ENCODE measurements at regions not wholly inside any gene's neighbourhood (a gene's known extent, or its start where the extent isn't known, plus 50 kb on each side); places are given as distances from the start of the nearest gene placed in this dataset.

DNA sequence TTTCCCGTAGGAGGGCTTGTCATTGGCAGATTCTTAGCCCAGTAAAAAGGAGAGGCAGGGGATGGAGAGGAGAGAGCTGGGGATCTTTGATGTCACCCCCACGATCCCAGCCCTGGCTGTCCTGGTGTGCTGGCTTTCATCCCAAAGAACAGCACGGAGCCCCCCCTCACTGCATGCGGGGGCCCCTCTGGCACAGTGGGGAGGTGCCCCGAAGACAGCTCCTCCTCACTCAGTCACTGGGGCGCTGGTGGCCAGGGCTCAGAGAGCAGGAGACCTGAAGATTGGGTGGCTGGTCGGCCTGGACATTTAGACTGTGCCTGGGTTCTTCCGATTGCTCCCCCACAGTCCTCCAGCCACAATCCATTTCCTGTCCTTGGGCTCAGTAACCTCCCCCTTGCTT, 207.5 kb downstream of the MELK start (continued):
- TF ChIP-seq, protein P1, sequence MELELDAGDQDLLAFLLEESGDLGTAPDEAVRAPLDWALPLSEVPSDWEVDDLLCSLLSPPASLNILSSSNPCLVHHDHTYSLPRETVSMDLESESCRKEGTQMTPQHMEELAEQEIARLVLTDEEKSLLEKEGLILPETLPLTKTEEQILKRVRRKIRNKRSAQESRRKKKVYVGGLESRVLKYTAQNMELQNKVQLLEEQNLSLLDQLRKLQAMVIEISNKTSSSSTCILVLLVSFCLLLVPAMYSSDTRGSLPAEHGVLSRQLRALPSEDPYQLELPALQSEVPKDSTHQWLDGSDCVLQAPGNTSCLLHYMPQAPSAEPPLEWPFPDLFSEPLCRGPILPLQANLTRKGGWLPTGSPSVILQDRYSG (CRISPR knock-in tag; IDR thresholded peaks at IDR 0.05), result no peak
- TF ChIP-seq RXRB (CRISPR knock-in tag; IDR thresholded peaks at IDR 0.05; ENCODE audit: borderline replicate concordance), result no peak

DNA sequence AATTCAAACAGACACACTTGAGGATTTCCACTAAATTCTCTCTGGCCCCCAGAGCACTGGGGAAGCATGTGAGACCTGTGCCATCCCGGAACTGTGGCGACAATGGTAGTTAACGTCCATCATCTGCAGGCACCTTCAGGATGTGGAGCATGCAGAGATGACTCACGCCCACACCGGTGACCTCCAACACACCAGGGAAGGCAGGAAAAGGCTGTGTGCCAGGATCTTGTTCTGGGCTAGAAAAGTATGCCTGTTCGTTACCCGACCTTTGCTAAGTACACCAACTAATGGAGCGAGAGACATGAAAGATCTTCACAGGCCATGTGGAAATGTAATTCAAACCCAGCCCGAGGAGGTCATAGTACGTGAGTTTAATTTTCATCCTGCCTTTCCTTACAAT, 208.8 kb downstream of the MELK start:
- no peak overlapping the region for H3K4me2 ChIP-seq (ENCODE audit: low read depth, low read length)
- POLR2A ChIA-PET, result no interaction called here
- peaks cover 2 to 35% of the 10 kb centered on the region in 2 experiments; a peak in 3 of 5 replicates for H3K27me3 ChIP-seq (ENCODE audit: control insufficient read depth in 1 of 2, insufficient read depth in 2 of 2, low read length in 2 of 2)
- intact Hi-C loops (cut with micrococcal nuclease; ENCODE audit: unreplicated experiment) (loop anchor here (2.0 kb wide), 1 partner anchor 15 kb away; no protein-coding TSS in a partner anchor), in situ Hi-C loops (cut with HindIII; ENCODE audit: extremely low pct_ligation_motif_present, low pct_unique_long_range_greater_than_20kb) (no loop called here)
- CTCF ChIA-PET (ENCODE audit: low intra/inter-chr PET ratio, low total read pairs), result no interaction called here
- H3K9ac ChIP-seq (ENCODE audit: insufficient read depth, low read depth, low read length), result no peak overlapping the region
- H3K4me1 ChIP-seq (ENCODE audit: insufficient read depth, low read length), result no peaks in the 10 kb centered on the region
- no peaks in the 10 kb centered on the region for H3K36me3 ChIP-seq (replicated peaks in 1 of 2; ENCODE audit: control insufficient read depth in 1 of 2, insufficient read depth in 2 of 2, low read length in 2 of 2)
- 2% methylated on average over 10 of the region's 10 CpGs for WGBS (ENCODE audit: low lambda C conversion rate)
- H3K27ac ChIP-seq (ENCODE audit: extremely low read length, insufficient read depth, low read length), result no peak overlapping the region
- H4K20me1 ChIP-seq (ENCODE audit: insufficient read depth, low read length), result no peaks in the 10 kb centered on the region
- no peak for TF ChIP-seq SP4 (CRISPR knock-in tag; IDR thresholded peaks at IDR 0.05)
- TF ChIP-seq, protein P2, sequence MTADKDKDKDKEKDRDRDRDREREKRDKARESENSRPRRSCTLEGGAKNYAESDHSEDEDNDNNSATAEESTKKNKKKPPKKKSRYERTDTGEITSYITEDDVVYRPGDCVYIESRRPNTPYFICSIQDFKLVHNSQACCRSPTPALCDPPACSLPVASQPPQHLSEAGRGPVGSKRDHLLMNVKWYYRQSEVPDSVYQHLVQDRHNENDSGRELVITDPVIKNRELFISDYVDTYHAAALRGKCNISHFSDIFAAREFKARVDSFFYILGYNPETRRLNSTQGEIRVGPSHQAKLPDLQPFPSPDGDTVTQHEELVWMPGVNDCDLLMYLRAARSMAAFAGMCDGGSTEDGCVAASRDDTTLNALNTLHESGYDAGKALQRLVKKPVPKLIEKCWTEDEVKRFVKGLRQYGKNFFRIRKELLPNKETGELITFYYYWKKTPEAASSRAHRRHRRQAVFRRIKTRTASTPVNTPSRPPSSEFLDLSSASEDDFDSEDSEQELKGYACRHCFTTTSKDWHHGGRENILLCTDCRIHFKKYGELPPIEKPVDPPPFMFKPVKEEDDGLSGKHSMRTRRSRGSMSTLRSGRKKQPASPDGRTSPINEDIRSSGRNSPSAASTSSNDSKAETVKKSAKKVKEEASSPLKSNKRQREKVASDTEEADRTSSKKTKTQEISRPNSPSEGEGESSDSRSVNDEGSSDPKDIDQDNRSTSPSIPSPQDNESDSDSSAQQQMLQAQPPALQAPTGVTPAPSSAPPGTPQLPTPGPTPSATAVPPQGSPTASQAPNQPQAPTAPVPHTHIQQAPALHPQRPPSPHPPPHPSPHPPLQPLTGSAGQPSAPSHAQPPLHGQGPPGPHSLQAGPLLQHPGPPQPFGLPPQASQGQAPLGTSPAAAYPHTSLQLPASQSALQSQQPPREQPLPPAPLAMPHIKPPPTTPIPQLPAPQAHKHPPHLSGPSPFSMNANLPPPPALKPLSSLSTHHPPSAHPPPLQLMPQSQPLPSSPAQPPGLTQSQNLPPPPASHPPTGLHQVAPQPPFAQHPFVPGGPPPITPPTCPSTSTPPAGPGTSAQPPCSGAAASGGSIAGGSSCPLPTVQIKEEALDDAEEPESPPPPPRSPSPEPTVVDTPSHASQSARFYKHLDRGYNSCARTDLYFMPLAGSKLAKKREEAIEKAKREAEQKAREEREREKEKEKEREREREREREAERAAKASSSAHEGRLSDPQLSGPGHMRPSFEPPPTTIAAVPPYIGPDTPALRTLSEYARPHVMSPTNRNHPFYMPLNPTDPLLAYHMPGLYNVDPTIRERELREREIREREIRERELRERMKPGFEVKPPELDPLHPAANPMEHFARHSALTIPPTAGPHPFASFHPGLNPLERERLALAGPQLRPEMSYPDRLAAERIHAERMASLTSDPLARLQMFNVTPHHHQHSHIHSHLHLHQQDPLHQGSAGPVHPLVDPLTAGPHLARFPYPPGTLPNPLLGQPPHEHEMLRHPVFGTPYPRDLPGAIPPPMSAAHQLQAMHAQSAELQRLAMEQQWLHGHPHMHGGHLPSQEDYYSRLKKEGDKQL (CRISPR knock-in tag; IDR thresholded peaks at IDR 0.05; ENCODE audit: low read depth), result no peak
- TF ChIP-seq ZFYVE20 (CRISPR knock-in tag; IDR thresholded peaks at IDR 0.05; ENCODE audit: borderline replicate concordance, low read depth), result no peak
- TF ChIP-seq TEAD3 (CRISPR knock-in tag; optimal IDR thresholded peaks at IDR 0.05; ENCODE audit: borderline replicate concordance), result no peak
- TF ChIP-seq FOSL2 (CRISPR knock-in tag; IDR thresholded peaks at IDR 0.05), result peak; percentile 79
- TF ChIP-seq, protein P3, sequence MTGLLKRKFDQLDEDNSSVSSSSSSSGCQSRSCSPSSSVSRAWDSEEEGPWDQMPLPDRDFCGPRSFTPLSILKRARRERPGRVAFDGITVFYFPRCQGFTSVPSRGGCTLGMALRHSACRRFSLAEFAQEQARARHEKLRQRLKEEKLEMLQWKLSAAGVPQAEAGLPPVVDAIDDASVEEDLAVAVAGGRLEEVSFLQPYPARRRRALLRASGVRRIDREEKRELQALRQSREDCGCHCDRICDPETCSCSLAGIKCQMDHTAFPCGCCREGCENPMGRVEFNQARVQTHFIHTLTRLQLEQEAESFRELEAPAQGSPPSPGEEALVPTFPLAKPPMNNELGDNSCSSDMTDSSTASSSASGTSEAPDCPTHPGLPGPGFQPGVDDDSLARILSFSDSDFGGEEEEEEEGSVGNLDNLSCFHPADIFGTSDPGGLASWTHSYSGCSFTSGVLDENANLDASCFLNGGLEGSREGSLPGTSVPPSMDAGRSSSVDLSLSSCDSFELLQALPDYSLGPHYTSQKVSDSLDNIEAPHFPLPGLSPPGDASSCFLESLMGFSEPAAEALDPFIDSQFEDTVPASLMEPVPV (CRISPR knock-in tag; IDR thresholded peaks at IDR 0.05), result no peak
- ATAC-seq (peak; percentile 56; the same call in 1 of the 3 replicates), DNase-seq (ENCODE audit: low spot score) (peak; percentile 18), FAIRE-seq (no peak)
- no peaks in the 10 kb centered on the region for H3K9me3 ChIP-seq (ENCODE audit: low read length)
- H3K4me3 ChIP-seq (replicated peaks in 1 of 3; ENCODE audit: insufficient read depth in 1 of 3, low read depth in 2 of 3, low read length in 3 of 3), result no peak overlapping the region
- BruUV-seq (replicated peaks), result no TSS peak
- no peaks in the 10 kb centered on the region for H3K79me2 ChIP-seq (ENCODE audit: insufficient read depth, low read length)
- H2AFZ ChIP-seq (ENCODE audit: low read length), result no peak overlapping the region
